GM20000 (cell line): ENCODE measurements at regions not wholly inside any gene's neighbourhood (a gene's known extent, or its start where the extent isn't known, plus 50 kb on each side); places are given as distances from the start of the nearest gene placed in this dataset.
A peak's percentile ranks its signal among the peaks of the same experiment; 100 is the strongest.
"Not testable (repeated sequence)": the region's sequence is repeated elsewhere in the genome, so short reads cannot be mapped to it uniquely, and the experiment has no call there.

Experiments used
- DNase-seq: peaks from one replicate; pipeline ENCODE4 v3.0.0; 2012; ENCODE audit warnings: low spot score
- TF ChIP-seq, protein P1 (sequence below): IDR thresholded peaks from 2 replicates; pipeline ENCODE4 v1.5.1; 2012; ENCODE audit warnings: mild to moderate bottlenecking, control low read depth; ENCODE audit errors: extremely low read depth, missing control alignments

DNA sequence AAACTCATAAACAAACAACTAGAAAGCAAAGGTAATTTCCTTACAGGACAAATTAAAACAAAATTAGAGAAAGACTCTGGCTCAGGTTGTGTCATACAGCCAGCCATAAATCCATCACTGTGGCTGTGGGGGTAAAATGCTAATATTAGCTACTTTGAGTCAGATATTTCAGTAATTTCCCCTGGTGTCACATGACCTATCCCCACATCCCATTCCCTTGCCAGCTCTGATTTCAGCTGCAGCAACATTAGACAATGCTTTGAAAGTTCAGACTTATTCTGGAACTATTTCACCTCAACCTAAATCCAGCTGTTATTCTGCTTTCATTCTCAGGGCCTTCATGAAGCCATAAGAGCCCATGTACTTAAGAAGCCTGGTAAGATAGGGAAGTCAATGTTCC, 55.3 kb downstream of the RPL10L start:
- TF ChIP-seq, protein P1, sequence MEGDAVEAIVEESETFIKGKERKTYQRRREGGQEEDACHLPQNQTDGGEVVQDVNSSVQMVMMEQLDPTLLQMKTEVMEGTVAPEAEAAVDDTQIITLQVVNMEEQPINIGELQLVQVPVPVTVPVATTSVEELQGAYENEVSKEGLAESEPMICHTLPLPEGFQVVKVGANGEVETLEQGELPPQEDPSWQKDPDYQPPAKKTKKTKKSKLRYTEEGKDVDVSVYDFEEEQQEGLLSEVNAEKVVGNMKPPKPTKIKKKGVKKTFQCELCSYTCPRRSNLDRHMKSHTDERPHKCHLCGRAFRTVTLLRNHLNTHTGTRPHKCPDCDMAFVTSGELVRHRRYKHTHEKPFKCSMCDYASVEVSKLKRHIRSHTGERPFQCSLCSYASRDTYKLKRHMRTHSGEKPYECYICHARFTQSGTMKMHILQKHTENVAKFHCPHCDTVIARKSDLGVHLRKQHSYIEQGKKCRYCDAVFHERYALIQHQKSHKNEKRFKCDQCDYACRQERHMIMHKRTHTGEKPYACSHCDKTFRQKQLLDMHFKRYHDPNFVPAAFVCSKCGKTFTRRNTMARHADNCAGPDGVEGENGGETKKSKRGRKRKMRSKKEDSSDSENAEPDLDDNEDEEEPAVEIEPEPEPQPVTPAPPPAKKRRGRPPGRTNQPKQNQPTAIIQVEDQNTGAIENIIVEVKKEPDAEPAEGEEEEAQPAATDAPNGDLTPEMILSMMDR: no peak
- no peak for DNase-seq

DNA sequence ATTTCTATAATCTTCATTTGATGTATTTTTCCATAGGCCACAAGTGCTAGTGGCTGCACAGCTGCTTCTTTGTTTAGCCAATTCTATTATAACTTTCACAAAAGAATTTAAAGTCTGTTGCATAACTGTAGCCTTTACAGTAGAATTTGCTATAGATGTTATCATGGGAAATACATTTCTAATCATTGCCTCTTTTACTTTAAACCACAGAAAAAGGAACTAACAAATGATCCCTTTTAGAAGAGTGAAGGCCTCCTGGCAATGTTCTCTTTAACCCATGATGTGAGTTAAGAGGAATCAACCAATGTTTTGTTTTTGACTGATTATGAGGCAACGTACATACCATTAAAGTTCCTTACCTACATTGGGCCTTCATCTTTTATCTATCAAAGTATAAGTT, 68.8 kb downstream of the RPL10L start:
- no peak for DNase-seq
- TF ChIP-seq, protein P1: no peak

DNA sequence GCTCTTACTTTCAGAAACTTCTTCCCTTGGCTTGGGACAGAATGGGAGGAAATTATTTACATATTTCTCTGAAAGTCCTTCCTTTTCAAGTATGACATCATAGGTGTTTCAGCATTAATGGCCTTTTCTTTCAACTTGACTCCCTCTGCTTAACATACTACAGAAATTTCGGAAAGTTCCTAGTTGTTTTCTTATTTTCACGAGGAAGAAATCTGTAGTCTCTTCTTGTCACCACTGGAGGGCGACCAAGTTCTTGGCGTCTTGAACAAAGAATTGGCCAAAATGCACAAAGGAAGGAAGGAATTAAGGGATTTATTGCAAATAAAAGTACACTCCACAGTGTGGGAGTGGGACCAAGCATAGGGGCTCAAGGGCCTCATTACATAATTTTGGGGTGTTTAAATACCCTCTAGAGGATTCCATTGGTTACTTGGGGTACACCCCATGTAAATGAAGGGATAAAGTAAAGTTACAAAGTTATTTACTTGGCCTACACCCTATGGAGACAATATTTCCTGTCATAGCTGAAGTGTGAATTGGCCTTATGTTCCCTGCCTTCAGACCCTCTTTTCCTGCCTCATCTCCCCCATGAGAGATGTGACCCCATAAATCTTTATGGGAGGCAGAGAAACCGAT, 70.4 kb downstream of the RPL10L start:
- TF ChIP-seq, protein P1: peak; percentile 6

GRCh38 chr14:46574978-46575375, 76.6 kb downstream of the RPL10L start:
- DNase-seq: no peak
- TF ChIP-seq, protein P1: no peak

More for the DNA sequence above, 70.4 kb downstream of the RPL10L start:
- DNase-seq: peak; percentile 8

DNA sequence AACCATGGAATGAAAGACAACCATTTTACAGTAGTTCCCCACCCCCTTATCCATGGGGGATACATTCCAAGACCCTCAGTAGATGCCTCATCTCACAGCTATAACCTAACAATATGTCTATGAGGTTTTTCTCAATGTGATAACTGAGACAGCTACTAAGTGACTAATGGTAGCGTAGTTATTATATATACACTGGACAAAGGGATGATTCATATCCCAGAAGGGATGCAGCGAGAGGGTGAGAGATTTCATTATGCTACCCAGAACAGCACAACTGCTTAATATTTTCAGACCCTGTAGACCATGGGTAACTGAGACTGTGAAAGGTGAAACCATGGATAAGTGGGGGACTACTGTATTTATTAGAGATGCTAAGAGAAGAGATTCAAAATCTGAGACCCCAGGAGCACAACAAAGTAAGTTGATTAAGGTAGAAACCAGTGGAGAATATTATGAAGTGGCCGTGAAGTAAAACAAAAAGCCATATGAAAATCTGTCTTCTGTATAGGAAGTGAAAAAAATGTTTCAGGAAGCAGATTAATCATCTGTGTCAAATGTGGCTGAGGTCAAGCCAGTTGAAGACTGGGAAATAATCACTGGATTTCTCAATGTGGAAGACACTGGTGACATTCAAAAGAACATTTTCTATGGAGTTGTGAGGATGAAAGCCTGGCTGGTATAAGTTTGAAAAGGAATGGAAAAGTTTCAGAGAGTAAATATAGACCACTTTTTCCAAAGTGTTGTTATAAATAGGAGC, 77.2 kb downstream of the RPL10L start:
- TF ChIP-seq, protein P1: no peak
- no peak for DNase-seq

DNA sequence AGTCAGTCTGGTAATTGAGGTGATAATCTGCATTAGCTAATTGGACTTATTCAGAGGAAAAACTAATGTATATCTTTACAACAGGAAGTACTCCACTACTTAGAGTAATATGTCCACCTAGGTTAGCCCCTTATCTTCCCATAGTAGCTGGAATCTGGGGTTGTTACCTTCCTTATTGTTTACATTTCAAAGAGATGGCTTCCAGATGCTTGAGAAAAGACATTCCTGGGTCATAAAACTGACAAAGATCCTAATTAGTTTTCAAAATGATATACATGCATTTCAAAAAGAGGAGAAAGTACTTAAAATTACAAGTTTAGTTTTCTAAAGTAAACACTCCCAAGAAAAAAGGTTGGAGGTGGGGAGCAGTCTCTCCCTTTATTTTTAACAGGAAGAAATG, 78.1 kb downstream of the RPL10L start:
- TF ChIP-seq, protein P1: no peak
- DNase-seq: no peak

DNA sequence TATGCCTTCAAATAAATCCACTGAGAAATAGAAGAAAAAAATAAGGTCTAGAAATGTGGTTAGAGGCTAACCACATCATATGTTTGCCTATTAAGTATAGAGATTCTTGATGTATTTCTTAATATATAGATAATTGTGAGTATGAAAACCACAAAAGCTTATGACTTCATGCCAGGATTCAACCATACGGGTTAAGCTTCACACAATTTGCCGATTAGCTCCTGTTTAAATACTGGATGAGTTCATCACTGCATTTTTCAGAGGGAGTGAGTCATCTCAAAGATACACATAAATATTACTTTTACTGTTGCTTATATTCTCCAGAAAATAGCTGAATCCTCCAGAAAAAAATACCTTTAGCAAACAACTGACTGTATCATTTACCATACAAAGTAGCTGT, 79.6 kb downstream of the RPL10L start:
- TF ChIP-seq, protein P1: no peak
- DNase-seq: no peak

DNA sequence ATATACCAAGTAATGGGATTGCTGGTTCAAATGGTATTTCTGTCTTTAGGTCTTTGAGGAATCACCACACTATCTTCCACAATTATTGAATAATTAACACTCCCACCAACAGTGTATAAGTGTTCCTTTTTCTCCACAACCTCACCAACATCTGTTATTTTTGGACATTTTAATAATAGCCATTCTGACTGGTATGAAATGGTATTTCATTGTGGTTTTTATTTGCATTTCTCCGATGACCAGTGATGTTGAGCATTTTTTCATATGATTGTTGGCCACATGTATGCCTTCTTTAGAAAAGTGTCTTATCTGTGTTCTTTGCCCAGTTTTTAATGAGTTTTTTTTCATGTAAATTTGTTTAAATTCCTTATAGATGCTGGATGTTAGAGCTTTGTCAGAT, 83.4 kb downstream of the RPL10L start:
- DNase-seq: not testable (repeated sequence)
